HCT116 (cell line): ENCODE measurements at regions not wholly inside any gene's neighbourhood (a gene's known extent, or its start where the extent isn't known, plus 50 kb on each side); places are given as distances from the start of the nearest gene placed in this dataset.

Source experiments
- ATAC-seq: fragments of 200-7000 bp; cut with Tn5 transposase; 2 replicates; pipeline ENCODE4 v1.9.1; 2020; ENCODE audit warnings: mild to moderate bottlenecking, moderate library complexity
- BruUV-seq: library from RNA; stranded (reverse); fragments of 400-500 nt; replicated peaks from 2 replicates; lab custom pipeline; 2021; lab: Mats Ljungman, UMichigan
- CTCF ChIA-PET: fragments of 300-600 bp; sonication (Branson Sonifier 250); formaldehyde crosslinking; loops from one replicate; lab custom pipeline; 2021; ENCODE audit warnings: antibody characterized with exemption; lab: Charles Lee
- POLR2A ChIA-PET: fragments of 300-600, 350-600 bp; sonication (Branson Sonifier 250); formaldehyde crosslinking; loops from one replicate; lab custom pipeline; 2021; ENCODE audit warnings: antibody characterized with exemption; lab: Charles Lee
- RAD21 ChIA-PET, 2 experiments: fragments of 300-600 bp; sonication (Branson Sonifier 250); formaldehyde crosslinking; loops; one replicate each; lab custom pipeline; 2023; ENCODE audit warnings: low total read pairs in 2 of 2; ENCODE audit not compliant: uncharacterized antibody in 2 of 2, unreplicated experiment in 2 of 2, low non-redundant PET in 1 of 2; lab: Charles Lee
- DNase-seq: peaks from one replicate; pipeline ENCODE4 v3.0.0-alpha.2; 2010; ENCODE audit warnings: low read depth, low spot score
- H2AFZ ChIP-seq: fragments of 200-600 bp; shearing (Covaris generic), sonication (generic); 2 replicates; pipeline ENCODE4 v1.6.1; 2017; ENCODE audit warnings: low read depth, mixed run types, mixed read lengths, antibody characterized with exemption, low read length; ENCODE audit not compliant: poor library complexity, severe bottlenecking
- H3K27ac ChIP-seq: 2 replicates; pipeline ENCODE4 v1.5.1; 2012; ENCODE audit warnings: low read depth, low read length
- H3K27me3 ChIP-seq: fragments of 200-600 bp; sonication (generic); 2 replicates; pipeline ENCODE4 v1.6.1; 2016; ENCODE audit warnings: mixed run types, low read length, mixed read lengths; ENCODE audit not compliant: insufficient read depth
- H3K36me3 ChIP-seq, 2 experiments: fragments of 200-500 bp in 1 of 2; fragments of 200-600 bp in 1 of 2; sonication (Bioruptor generic) in 1 of 2; sonication (generic) in 1 of 2; 2 replicates each; pipeline versions ENCODE4 v1.5.1 to v1.6.1; 2014 to 2016; ENCODE audit warnings: low read length in 2 of 2, inconsistent platforms in 1 of 2, mixed read lengths in 1 of 2, mixed run types in 1 of 2; ENCODE audit not compliant: insufficient read depth in 2 of 2, control insufficient read depth in 1 of 2
- H3K4me1 ChIP-seq, 2 experiments: fragments of 200-600 bp in 1 of 2; sonication (generic) in 1 of 2; 2 replicates each; pipeline versions ENCODE4 v1.5.1 to v1.6.1; 2012 to 2017; ENCODE audit warnings: low read length in 2 of 2, inconsistent platforms in 1 of 2, mild to moderate bottlenecking in 1 of 2, mixed read lengths in 1 of 2, mixed run types in 1 of 2, moderate library complexity in 1 of 2; ENCODE audit not compliant: insufficient read depth in 2 of 2, control insufficient read depth in 1 of 2
- H3K4me2 ChIP-seq: fragments of 200-600 bp; sonication (generic); 2 replicates; pipeline ENCODE4 v1.6.1; 2017; ENCODE audit warnings: mixed run types, low read length, mixed read lengths
- H3K4me3 ChIP-seq, 2 experiments: fragments of 200-600 bp in 1 of 2; sonication (generic) in 1 of 2; replicated peaks in 1 of 2; 2 replicates each; pipeline ENCODE4 v1.5.1; 2011 to 2016; ENCODE audit warnings: low read length in 2 of 2, control low read depth in 1 of 2, low read depth in 1 of 2, mild to moderate bottlenecking in 1 of 2, mixed read lengths in 1 of 2, mixed run types in 1 of 2
- H3K79me2 ChIP-seq: fragments of 200-600 bp; sonication (generic); 2 replicates; pipeline ENCODE4 v1.6.1; 2017; ENCODE audit warnings: mild to moderate bottlenecking, mixed run types, low read length, moderate library complexity, mixed read lengths; ENCODE audit not compliant: insufficient read depth
- H3K9ac ChIP-seq: fragments of 200-600 bp; sonication (generic); 2 replicates; pipeline ENCODE4 v1.6.1; 2016; ENCODE audit warnings: low read length, mixed read lengths
- H3K9me2 ChIP-seq: fragments of 200-600 bp; sonication (generic), shearing (Covaris generic); 2 replicates; pipeline ENCODE4 v1.6.1; 2017; ENCODE audit warnings: mixed run types, mild to moderate bottlenecking, moderate library complexity; ENCODE audit not compliant: insufficient read depth
- H3K9me3 ChIP-seq, 2 experiments: fragments of 200-500 bp in 1 of 2; fragments of 200-600 bp in 1 of 2; sonication (Bioruptor generic) in 1 of 2; sonication (generic) in 1 of 2; 2 replicates each; pipeline ENCODE4 v1.6.1; 2014 to 2017; ENCODE audit warnings: low read length in 2 of 2, mixed read lengths in 2 of 2, inconsistent platforms in 1 of 2, low read depth in 1 of 2, mild to moderate bottlenecking in 1 of 2, mixed run types in 1 of 2, moderate library complexity in 1 of 2; ENCODE audit not compliant: control insufficient read depth in 1 of 2, insufficient read depth in 1 of 2
- H4K20me1 ChIP-seq: fragments of 200-600 bp; sonication (generic), shearing (Covaris generic); 2 replicates; pipeline ENCODE4 v1.6.1; 2017; ENCODE audit warnings: mixed run types, mild to moderate bottlenecking, moderate library complexity; ENCODE audit not compliant: insufficient read depth
- CBX3 ChIP-seq: IDR thresholded peaks from 2 replicates; pipeline ENCODE4 v1.6.1; 2012; ENCODE audit warnings: low read depth
- CEBPB ChIP-seq: IDR thresholded peaks from 2 replicates; pipeline ENCODE4 v1.6.1; 2012; ENCODE audit warnings: low read depth
- EGR1 ChIP-seq: IDR thresholded peaks from 2 replicates; pipeline ENCODE4 v1.6.1; 2012; ENCODE audit warnings: low read depth
- ELF1 ChIP-seq: IDR thresholded peaks from 2 replicates; pipeline ENCODE4 v1.6.1; 2012; ENCODE audit warnings: low read depth, borderline replicate concordance
- EZH2 ChIP-seq: fragments of 200-600 bp; sonication (generic); IDR thresholded peaks from 2 replicates; pipeline ENCODE4 v1.6.1; 2017; ENCODE audit warnings: antibody characterized with exemption, mixed run types
- EZH2phosphoT487 ChIP-seq: fragments of 200-600 bp; IDR thresholded peaks from 2 replicates; pipeline ENCODE4 v1.6.1; 2018; ENCODE audit warnings: antibody characterized with exemption, borderline replicate concordance
- FOSL1 ChIP-seq: IDR thresholded peaks from 2 replicates; pipeline ENCODE4 v1.6.1; 2012; ENCODE audit warnings: low read depth
- JUND ChIP-seq: IDR thresholded peaks from 2 replicates; pipeline ENCODE4 v1.6.1; 2012
- REST ChIP-seq: IDR thresholded peaks from 2 replicates; pipeline ENCODE4 v1.6.1; 2012; ENCODE audit warnings: low read depth
- SP1 ChIP-seq: IDR thresholded peaks from 2 replicates; pipeline ENCODE4 v1.6.1; 2012; ENCODE audit warnings: low read depth
- SRF ChIP-seq: IDR thresholded peaks from 2 replicates; pipeline ENCODE4 v1.6.1; 2012; ENCODE audit warnings: low read depth
- TCF7L2 ChIP-seq: IDR thresholded peaks from 2 replicates; pipeline ENCODE4 v1.7.0; 2011; ENCODE audit warnings: borderline replicate concordance, inconsistent platforms; ENCODE audit not compliant: insufficient read depth, insufficient read length; ENCODE audit errors: extremely low read depth
- ZBTB33 ChIP-seq: IDR thresholded peaks from 2 replicates; pipeline ENCODE4 v1.6.1; 2011; ENCODE audit warnings: mild to moderate bottlenecking, low read length, moderate library complexity; ENCODE audit not compliant: insufficient replicate concordance; ENCODE audit errors: extremely low read depth
- ZNF274 ChIP-seq: fragments of 200-500 bp; sonication (Bioruptor generic); IDR thresholded peaks from 2 replicates; pipeline ENCODE4 v1.6.1; 2014; ENCODE audit warnings: mild to moderate bottlenecking, low read depth, low read length, inconsistent platforms
- intact Hi-C: fragments of 100-400 bp; cut with micrococcal nuclease; formaldehyde crosslinking; loops from 2 replicates; pipeline ENCODE4 v1.10.0; 2022
- TF ChIP-seq, protein P1 (sequence below), 3 experiments: fragments of 200-600 bp in 1 of 3; sonication (generic) in 1 of 3; IDR thresholded peaks in 2 of 3; conservative IDR thresholded peaks in 1 of 3; 2 replicates each; pipeline ENCODE4 v1.5.1; 2012 to 2017; ENCODE audit warnings: low read depth in 2 of 3, low read length in 2 of 3, antibody characterized with exemption in 1 of 3, borderline replicate concordance in 1 of 3, control low read depth in 1 of 3, mild to moderate bottlenecking in 1 of 3, mixed read lengths in 1 of 3, mixed run types in 1 of 3, moderate library complexity in 1 of 3; ENCODE audit not compliant: insufficient read depth in 1 of 3

- no peak for TF ChIP-seq TCF7L2
- TF ChIP-seq SP1 = no peak
- TF ChIP-seq EZH2 = no peak
- TF ChIP-seq ZNF274 = no peak
These were observed 685.8 kb upstream of the CCDC54 start (continued) for GRCh38 chr3:106691476-106691875.

DNA sequence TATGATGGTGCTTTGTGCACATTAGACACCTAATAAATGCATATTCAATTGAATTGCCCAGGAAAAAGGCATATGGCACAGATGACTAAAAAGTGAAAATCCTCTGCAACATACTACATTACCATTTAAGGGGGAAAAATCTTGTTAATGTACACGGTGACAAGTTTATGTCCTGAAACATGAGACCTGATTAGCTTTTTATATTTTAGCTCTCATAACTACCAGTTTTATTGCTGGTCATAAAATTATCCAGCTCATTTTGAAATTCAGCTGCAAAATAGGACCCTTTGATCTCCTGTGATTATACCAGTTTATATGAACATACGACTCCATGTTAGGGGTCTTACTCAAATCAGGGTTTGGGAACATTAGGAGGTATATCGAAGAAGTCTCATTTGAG, 684.6 kb upstream of the CCDC54 start:
- TF ChIP-seq EZH2phosphoT487 (no peak), ELF1 (no peak), FOSL1 (no peak), SRF (no peak), JUND (no peak), CEBPB (no peak), CBX3 (no peak), SP1 (no peak), TCF7L2 (no peak), ZBTB33 (no peak), REST (no peak), EGR1 (no peak), EZH2 (no peak)
- TF ChIP-seq, protein P1, sequence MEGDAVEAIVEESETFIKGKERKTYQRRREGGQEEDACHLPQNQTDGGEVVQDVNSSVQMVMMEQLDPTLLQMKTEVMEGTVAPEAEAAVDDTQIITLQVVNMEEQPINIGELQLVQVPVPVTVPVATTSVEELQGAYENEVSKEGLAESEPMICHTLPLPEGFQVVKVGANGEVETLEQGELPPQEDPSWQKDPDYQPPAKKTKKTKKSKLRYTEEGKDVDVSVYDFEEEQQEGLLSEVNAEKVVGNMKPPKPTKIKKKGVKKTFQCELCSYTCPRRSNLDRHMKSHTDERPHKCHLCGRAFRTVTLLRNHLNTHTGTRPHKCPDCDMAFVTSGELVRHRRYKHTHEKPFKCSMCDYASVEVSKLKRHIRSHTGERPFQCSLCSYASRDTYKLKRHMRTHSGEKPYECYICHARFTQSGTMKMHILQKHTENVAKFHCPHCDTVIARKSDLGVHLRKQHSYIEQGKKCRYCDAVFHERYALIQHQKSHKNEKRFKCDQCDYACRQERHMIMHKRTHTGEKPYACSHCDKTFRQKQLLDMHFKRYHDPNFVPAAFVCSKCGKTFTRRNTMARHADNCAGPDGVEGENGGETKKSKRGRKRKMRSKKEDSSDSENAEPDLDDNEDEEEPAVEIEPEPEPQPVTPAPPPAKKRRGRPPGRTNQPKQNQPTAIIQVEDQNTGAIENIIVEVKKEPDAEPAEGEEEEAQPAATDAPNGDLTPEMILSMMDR (IDR thresholded peaks at IDR 0.05 in 2 of 3, conservative IDR thresholded peaks at IDR 0.05 in 1 of 3; ENCODE audit: borderline replicate concordance in 1 of 3, insufficient read depth in 1 of 3, low read depth in 2 of 3, low read length in 2 of 3) = no peak
- intact Hi-C loops = no loop called here
- Histone ChIP-seq H3K79me2 (no peaks in the 10 kb centered on the region), H4K20me1 (no peaks in the 10 kb centered on the region), H3K4me2 (no peak overlapping the region), H3K36me3 (no peaks in the 10 kb centered on the region), H3K4me1 (no peaks in the 10 kb centered on the region), H3K9me3 (no peaks in the 10 kb centered on the region), H3K4me3 (no peak overlapping the region), H2AFZ (no peak overlapping the region), H3K9ac (no peak overlapping the region), H3K27me3 (no peaks in the 10 kb centered on the region), H3K27ac (no peak overlapping the region), H3K9me2 (no peaks in the 10 kb centered on the region)
- DNase-seq (no peak), ATAC-seq (no peak)
- no TSS peak for BruUV-seq
- ChIA-PET POLR2A (no interaction called here), CTCF (no interaction called here), RAD21 (no interaction called here)
